ENCODE measurements at regions not wholly inside any gene's neighbourhood (a gene's known extent, or its start where the extent isn't known, plus 50 kb on each side); places are given as distances from the start of the nearest gene placed in this dataset.

DNA sequence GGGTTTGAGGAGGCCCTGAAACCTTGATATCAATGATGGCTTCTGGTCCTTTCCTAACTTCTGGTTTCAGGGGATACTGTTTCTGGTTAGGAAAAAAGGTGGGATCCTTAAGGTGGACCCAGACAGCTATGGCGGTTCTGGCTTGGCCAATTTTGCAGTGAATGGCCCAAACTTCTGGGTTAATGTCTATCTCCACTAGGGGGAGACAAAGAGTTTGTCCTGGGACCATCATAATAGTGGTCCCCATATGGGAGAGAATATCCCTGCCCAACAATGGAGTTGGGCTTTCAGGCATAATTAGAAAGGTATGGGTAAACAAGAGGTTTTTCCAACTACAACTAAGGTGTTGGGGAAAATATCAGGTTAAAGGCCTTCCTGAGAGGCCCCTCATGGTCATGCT lies 273.5 kb downstream of the CALCRL start:
- TF ChIP-seq CTCF (IDR thresholded peaks at IDR 0.05; ENCODE audit: insufficient read depth, low read length) (peak; percentile 26), SPI1 (IDR thresholded peaks at IDR 0.05; ENCODE audit: borderline replicate concordance, low read depth) (no peak), POLR2AphosphoS5 (IDR thresholded peaks at IDR 0.05; ENCODE audit: low read depth) (no peak), GABPA (IDR thresholded peaks at IDR 0.05; ENCODE audit: low read depth) (no peak)
- TF ChIP-seq, protein P1, sequence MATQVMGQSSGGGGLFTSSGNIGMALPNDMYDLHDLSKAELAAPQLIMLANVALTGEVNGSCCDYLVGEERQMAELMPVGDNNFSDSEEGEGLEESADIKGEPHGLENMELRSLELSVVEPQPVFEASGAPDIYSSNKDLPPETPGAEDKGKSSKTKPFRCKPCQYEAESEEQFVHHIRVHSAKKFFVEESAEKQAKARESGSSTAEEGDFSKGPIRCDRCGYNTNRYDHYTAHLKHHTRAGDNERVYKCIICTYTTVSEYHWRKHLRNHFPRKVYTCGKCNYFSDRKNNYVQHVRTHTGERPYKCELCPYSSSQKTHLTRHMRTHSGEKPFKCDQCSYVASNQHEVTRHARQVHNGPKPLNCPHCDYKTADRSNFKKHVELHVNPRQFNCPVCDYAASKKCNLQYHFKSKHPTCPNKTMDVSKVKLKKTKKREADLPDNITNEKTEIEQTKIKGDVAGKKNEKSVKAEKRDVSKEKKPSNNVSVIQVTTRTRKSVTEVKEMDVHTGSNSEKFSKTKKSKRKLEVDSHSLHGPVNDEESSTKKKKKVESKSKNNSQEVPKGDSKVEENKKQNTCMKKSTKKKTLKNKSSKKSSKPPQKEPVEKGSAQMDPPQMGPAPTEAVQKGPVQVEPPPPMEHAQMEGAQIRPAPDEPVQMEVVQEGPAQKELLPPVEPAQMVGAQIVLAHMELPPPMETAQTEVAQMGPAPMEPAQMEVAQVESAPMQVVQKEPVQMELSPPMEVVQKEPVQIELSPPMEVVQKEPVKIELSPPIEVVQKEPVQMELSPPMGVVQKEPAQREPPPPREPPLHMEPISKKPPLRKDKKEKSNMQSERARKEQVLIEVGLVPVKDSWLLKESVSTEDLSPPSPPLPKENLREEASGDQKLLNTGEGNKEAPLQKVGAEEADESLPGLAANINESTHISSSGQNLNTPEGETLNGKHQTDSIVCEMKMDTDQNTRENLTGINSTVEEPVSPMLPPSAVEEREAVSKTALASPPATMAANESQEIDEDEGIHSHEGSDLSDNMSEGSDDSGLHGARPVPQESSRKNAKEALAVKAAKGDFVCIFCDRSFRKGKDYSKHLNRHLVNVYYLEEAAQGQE (IDR thresholded peaks at IDR 0.05; ENCODE audit: insufficient replicate concordance, low read depth), result no peak
